Transverse colon (tissue), 4 donors: ENCODE measurements at regions not wholly inside any gene's neighbourhood (a gene's known extent, or its start where the extent isn't known, plus 50 kb on each side); places are given as distances from the start of the nearest gene placed in this dataset.

Source experiments
- POLR2A ChIP-seq: fragments of 450-650 bp; IDR thresholded peaks from one replicate; pipeline ENCODE4 v1.6.1; 2016; ENCODE audit warnings: antibody characterized with exemption, mild to moderate bottlenecking, moderate library complexity
- POLR2AphosphoS5 ChIP-seq, 3 donors: sonication (generic); formaldehyde crosslinking; IDR thresholded peaks; one replicate each; pipeline ENCODE4 v1.6.1; 2016; ENCODE audit warnings: antibody characterized with exemption in 3 of 3
- TF ChIP-seq, protein P1 (sequence below), 5 experiments: fragments of 200-600 bp in 3 of 5; fragments of 450-650 bp in 2 of 5; sonication (generic) in 3 of 5; IDR thresholded peaks; 1 replicate in 2 of 5; 2 replicates in 3 of 5; pipeline ENCODE4 v1.5.1; 2016 to 2017; ENCODE audit warnings: antibody characterized with exemption in 5 of 5, inconsistent platforms in 3 of 5, mild to moderate bottlenecking in 2 of 5, moderate library complexity in 1 of 5

DNA sequence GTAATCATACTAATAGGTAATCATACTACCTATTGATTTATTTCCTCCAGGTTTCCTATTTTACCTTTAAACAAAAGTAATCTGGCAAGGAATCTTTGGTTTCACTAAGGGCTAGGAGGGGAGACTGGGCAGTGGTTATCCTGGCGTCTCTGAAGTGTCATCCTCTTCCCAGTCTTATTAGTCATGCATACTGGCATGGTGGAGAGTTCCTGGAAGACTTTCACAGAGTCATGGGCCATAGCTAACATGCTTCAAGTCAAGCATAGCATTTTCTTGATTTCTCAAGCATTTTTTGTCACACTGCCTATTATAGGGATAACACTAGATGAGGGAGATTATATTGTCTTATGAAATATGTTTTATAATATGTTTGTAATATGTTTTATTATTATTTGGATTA lies 64.0 kb upstream of the ASB17 start:
- TF ChIP-seq, protein P1, sequence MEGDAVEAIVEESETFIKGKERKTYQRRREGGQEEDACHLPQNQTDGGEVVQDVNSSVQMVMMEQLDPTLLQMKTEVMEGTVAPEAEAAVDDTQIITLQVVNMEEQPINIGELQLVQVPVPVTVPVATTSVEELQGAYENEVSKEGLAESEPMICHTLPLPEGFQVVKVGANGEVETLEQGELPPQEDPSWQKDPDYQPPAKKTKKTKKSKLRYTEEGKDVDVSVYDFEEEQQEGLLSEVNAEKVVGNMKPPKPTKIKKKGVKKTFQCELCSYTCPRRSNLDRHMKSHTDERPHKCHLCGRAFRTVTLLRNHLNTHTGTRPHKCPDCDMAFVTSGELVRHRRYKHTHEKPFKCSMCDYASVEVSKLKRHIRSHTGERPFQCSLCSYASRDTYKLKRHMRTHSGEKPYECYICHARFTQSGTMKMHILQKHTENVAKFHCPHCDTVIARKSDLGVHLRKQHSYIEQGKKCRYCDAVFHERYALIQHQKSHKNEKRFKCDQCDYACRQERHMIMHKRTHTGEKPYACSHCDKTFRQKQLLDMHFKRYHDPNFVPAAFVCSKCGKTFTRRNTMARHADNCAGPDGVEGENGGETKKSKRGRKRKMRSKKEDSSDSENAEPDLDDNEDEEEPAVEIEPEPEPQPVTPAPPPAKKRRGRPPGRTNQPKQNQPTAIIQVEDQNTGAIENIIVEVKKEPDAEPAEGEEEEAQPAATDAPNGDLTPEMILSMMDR (IDR thresholded peaks at IDR 0.05): no peak
- TF ChIP-seq POLR2A: no peak
- no peak for TF ChIP-seq POLR2AphosphoS5 (IDR thresholded peaks at IDR 0.05)
